ENCODE measurements at regions not wholly inside any gene's neighbourhood (a gene's known extent, or its start where the extent isn't known, plus 50 kb on each side); places are given as distances from the start of the nearest gene placed in this dataset.

GRCh38 chr12:68074306-68075027, 85.1 kb downstream of the IFNG start:
- TF ChIP-seq CTCF (IDR thresholded peaks at IDR 0.05) (no peak), EZH2 (IDR thresholded peaks at IDR 0.05; ENCODE audit: borderline replicate concordance, insufficient read depth, low read depth, low read length, poor library complexity, severe bottlenecking) (no peak)
